CD4-positive, alpha-beta T cell treated with Interleukin-17A for 1 hour (primary cell): ENCODE measurements at regions not wholly inside any gene's neighbourhood (a gene's known extent, or its start where the extent isn't known, plus 50 kb on each side); places are given as distances from the start of the nearest gene placed in this dataset.
"Not testable (repeated sequence)": the region's sequence is repeated elsewhere in the genome, so short reads cannot be mapped to it uniquely, and the experiment has no call there.

ENCODE experiments used
- DNase-seq: peaks from one replicate; pipeline ENCODE4 v3.0.0-alpha.2; 2020

DNA sequence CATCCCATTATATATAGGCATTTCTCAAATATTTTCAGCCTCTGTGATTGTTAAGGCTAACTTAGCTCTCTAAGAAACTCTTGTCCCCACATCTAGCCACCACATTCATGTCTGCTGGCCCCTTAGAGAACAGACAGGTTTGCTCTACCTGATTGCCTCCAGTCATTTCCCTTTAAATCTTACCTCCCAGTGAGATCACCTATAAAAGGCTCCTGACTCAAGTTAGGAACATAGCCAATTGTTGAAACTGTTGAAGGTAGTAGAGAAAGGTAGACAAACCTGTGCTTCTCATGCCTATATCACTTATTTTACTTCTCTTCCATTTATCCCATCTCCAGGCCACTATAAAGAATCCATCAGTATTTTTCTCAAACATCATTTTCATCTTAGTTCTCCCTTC lies 771.4 kb downstream of the DIAPH3 start:
- no peak for DNase-seq

DNA sequence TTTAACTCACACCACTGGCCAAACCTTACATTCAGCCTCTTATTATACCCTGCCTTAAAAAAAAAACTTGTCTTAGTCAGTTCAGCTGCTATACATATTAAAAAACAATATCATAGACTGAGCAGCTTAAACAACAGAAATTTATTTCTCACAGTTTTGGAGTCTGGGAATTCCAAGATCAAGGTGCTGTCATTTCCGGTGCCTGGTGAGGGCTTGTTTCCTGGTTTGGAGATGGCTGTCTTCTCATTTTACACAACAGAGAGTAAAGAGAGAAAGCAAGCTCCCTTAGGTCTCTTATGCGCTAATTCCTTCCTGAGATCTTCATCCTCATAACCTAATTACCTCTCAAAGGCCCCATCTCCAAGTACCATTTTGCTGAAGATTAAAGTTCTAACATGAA lies 769.2 kb downstream of the DIAPH3 start:
- DNase-seq, result no peak

DNA sequence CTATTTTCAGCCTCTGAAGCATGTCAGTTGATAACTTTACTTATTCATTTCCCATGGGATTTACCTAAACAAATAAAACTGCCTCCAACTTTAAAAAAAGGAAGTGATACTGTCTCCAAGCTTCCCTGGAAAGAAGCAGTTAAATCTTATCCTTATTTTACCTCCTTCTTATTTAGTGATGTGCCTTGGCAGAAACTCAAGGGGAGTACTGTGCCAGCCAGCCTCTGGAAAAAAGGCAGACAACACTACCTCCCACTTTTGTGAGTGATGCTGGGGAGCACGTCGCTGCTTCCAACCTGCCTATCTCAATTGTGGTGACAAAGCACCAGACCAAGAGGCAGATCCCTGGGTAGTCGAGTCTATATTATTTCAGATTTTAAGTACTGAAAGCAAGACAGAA lies 765.6 kb downstream of the DIAPH3 start:
- no peak for DNase-seq

DNA sequence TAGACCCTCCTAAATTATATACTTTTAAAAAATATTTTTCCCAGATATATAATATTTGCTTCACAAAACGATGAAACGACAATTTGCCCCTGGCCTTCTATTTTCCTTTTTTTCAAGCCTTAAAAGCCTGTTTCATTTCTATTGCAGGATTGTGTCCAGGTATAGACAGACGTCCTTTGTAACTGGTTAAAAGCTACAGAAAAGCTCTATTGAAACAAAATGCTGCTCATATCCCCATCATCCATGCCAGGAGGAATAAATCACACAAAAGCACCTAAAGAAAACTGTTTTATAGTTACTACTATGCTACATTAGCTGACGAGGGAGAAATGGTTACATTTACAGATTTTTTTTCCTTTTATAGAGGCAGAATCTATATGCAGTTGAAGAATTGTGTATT lies 765.1 kb downstream of the DIAPH3 start:
- DNase-seq, result no peak

DNA sequence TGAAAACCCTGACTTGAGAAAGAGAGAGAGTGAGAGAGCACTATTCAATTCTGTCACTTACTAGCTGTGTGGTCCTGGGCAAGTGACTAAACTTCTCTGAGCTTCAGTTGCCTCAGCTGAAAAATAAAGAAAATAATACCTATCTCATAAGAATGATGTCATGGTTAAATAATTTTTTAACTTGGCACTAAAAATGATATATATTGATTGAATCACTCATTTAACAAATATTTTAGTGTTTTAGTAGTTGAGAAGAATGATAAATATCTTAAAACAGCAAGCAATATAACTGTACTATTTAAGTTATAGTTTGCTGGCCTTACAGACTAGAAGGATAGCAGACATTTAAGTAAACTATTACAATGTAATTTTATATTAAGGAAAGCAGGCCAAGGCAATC lies 764.2 kb downstream of the DIAPH3 start:
- no peak for DNase-seq

DNA sequence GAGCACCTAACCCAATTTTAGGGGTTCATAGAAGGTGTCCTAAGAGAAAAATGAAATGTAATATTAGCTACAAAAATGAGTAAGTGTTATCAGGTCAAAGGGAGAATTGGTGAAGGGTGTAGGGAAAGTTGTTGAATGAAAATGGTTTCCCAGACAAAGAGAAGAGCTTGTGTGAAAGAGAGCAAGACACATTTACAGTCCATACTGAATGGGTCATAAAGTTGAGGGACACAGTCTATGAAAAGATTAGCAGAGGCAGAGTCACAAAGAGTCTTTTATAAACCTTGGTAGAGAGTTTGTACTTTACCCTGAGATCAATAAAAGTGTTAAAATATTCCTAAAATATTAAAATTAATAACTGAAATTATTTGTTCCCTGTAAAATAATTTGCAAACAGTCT lies 759.4 kb downstream of the DIAPH3 start:
- no peak for DNase-seq

DNA sequence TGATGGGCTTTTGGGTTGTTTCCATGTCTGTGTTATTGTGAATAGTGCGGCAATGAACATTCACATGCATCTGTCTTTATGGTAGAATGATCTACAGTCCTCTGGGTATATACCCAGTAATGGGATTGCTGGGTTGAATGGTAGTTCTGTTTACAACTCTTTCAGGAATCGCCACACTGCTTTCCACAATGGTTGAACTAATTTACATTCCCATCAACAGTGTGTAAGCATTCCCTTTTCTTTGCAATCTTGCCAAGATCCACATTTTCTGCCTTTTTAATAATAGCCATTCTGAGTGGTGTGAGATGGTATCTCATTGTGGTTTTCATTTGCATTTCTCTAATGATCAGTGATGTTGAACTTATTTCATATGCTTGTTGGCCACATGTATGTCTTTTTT lies 756.5 kb downstream of the DIAPH3 start:
- DNase-seq, result not testable (repeated sequence)

DNA sequence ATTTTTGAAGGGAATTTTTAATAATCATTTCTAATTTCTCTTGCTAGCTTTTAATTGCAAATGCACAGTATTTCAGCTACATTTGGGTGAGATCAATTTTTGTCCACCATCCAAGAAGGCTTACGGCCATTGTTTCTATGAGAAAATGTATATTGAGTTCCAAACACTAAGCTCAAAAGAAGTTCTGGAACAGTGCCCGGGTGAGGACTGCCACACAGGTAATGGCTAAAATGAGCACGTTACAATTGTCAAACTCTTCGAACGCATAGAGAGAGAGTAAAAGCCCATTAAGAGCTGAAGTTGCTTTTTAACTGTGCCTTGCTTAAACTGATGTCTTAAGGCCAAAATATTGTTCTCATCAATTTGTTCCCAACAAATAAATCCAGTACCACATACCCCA lies 755.0 kb downstream of the DIAPH3 start:
- no peak for DNase-seq

DNA sequence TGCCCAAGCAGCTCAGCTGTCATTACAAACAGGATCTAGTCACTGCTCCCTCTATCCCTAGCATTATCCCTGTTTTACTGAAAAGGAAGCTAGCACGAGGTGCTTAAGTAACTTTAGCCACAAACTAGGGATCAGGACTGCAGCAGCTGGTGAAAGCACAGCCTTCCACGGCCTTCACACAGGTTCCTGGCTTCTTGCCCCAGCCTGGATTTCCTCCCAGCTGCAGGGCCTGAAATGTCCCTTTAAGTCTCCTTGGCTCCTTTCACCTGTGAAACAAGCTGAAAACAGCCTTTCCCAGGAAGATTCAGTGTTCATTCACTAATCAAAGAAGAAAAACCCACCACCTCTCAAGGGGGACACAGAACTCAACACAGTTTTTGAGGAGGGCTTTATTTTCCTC lies 754.5 kb downstream of the DIAPH3 start:
- DNase-seq, result no peak

DNA sequence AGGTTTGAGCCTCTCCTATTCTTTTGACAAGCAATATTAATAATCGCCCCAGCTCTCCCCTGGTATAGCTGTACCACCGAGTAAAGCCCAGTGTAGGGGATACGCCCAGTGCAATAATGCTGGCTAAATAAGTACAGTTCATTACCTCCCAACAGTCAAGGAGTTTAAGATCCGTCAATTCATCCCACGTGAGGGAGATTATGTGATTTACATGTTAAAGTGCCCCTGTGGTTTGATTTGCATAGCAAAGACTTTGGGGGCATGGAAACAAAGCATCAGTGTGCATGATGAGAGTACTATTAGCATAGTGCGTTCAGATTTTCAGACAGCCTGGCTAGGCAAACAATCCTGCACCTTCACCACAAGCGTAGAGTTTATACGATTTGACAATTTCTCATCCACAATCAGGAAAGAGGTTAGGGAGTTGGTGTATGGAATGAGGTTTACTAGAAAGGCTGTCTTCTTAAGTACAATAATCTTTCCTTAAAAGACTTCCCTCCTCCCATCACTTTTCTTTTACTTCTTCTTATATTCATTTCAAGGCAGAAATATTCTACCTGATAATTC lies 754.0 kb downstream of the DIAPH3 start:
- no peak for DNase-seq

DNA sequence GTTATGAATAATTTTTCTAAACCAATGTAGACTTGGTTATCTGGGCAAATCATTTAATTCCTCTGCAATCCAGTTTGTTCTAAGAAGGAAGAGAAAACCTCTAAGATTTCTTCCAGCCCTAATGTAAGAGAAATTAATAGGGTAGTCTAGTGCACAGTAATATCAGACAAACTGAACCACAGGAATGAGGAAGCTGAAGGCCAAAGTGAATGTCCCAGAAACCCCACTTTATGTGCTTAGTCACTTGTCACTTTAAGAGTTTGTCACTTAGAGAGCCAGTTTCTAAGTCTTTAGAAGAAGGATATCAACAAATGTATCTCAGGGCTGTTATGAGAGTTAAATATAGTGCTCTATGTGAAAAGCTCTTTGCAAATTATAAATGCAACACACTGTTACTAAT lies 750.6 kb downstream of the DIAPH3 start:
- no peak for DNase-seq

DNA sequence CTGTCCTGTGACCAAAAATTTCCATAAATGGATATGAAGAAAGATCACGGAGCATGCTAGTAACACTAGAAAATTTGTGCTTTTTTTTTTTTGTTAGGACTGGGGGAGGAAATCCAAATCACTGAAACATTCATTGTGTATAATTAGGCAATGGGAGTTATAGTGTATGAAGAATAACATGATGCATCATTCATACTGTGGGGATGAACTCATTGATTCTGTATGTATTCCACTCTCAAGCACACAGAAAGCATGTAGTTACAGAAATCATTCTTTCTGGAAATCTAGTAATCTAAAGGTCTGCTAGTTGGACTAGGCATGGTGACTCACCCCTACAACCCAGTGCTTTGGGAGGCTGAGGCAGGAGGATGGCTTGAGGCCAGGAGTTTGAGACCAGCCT lies 749.7 kb downstream of the DIAPH3 start:
- DNase-seq, result no peak

DNA sequence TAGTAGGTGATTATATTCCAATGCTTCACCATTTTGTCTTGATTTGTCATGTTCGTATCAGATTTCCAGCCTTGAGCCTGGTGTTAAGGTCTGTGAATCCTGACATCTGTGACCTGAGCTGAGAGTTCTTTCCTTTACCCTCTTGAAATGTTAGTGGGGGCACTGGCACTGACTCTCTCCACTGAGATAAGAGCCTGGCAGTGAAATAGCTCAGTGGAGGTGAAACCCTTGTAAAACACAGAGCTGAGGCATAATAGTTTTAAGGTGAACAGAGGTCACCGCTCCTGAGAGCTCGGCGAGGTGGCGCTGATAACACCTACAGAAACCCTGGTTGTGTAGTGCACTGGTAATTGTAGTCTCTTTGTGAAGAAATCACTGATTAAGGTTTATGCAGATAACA lies 748.2 kb downstream of the DIAPH3 start:
- DNase-seq, result no peak

DNA sequence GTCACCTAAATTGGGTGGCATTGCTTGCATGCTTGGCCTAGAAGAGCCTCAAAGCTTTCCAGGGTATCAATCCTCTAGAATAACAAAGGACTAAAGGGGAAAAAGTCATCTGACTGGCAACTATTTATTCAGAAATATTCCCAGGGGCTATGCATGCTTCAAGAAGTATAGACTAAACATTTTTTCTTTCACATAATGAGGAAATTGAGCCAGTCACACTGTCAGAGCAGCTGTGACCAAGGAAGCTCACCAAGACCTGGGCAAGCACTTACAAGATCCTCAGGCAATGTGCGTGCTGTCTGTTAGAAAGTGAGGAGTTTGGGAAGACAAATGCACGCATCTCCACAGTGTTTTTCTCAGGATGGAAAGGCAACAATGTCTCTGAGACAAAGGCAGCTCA lies 747.2 kb downstream of the DIAPH3 start:
- DNase-seq, result no peak

DNA sequence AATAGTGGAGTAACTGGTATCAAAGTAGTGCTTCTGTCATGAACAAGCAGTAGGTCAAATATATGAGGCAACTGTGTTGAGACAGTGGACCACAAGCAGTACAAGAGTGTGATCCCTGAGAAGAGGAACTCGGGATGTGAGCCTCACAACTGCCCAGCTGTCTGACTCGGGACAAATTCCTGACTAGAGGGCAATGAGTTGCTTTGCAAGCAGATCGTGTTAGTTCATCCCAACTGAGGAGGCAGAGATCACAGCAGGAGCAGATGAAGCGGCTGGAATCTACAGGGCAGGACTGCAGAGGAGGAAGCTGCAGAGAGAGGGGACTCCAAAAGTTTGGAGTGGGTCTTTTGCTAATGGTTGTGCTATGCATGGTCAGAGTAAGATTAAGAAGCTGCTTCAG lies 741.1 kb downstream of the DIAPH3 start:
- DNase-seq, result no peak

DNA sequence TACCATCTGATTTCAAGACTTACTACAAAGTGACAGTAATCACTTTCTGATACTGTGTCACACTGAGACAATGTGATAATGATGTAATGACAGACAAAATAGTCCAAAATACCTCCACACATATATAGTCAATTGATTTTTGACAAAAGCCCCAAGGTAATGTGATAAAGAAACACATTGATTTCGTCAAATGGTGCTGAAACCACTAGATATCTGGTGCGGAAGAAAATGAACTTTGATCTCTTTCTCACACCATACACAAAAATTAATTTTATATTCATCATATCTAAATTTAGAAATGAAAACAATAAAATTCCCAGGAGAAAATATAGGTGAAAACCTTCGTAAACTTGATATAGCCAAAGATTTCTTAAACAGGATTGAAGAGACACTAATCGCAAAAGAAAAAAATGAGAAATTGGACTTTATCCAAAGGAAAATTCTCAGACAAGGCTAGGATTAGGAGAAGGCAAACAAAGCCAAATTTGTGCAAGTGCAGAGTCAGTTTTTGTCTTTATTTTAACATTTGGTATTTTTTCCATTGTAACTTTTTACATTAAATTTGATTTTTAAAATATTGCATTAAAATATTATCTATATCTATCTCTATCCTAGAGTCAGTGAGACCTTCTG lies 739.9 kb downstream of the DIAPH3 start:
- no peak for DNase-seq

DNA sequence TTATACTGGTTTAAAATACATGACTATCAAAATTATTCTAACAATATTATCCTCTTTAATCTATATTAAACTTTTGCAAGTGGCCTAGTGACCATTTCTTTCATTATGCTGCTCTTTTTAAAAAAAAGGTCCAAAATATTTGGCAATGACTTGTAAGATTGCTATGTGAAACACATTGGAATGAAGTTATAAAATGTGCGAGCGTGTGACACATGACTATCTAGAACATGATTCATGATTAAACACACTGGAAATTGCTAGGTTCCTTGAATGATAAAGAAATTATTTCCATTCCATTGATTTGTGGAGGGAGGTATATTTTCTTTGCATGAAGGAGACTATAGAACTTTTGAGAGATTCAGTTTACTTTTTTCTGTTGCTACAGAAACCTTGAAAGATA lies 739.1 kb downstream of the DIAPH3 start:
- no peak for DNase-seq

DNA sequence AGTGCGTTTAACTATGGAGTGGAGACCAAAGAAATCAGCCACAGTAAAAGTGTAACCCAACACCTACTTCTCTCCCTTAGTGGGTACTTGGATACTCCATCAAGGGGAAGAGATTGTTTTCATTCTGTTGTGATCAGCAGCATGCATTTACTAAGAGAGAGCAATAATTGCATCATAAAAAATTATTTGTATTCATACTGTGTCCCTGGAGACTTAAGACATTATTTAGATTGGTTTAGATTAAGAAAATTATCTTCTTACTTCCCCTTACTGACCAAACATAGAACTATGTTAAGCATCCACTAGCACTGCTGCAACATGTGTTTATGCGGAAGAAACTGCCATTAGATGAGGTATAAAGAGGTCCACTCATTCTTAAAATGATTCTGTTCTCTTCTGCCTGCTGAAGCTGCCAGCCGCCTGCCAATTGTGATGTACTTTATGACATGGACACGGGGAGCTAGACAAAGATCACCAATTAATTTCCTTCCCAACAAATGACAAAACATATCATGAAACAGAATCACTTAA lies 738.5 kb downstream of the DIAPH3 start:
- no peak for DNase-seq

DNA sequence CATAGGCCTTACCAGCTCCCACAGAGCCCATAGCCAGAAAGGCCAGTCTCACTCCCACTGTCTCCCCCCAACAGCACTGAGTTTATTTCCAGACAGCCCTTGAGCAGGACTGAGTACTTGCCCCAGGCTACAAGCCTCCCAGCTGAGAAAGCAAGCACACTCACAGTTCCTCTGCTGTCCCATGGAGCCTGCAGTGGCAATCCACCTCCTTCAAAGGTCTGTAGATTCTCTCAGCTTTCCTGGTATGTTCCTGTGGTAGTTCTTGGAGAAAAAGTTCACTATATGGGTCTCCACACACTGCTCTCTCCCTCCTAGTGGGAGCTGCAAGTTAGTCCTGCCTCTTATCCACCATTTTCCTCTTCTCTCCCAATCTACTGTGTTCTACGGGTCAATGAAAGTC lies 728.7 kb downstream of the DIAPH3 start:
- DNase-seq, result no peak

DNA sequence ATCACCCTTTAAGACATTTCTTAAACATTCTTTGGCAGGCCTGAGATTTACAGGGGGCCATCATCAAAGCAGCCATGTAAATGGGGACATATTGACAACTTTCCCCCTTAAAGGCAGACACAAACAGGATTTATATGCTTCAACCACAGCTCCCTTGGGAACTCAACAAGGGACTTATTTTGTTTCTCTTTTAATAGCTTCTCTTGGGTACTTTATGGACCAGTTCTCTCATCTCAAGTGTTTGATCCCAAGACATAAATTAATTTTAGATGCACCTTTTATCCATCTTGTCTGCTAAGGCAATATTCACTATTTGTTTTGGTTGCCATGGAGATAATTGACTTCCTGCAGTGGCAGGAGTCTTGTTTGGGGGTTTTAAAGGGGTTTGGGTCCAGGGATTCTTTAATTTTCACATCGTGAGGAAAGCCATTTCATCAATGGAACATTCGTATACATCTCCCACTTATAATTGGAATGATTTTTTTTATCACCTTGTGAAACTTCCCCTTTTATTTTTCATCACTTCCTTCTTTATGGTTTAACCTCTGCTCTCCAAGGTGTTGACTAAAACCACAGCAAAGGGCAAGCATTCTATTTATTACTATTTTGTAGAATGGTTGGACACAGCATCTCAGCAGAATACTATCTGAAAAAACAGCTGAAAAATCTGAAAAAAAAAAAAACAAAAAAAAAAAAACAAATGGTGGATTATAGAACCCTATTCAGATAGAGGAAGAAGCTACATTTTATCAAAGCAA lies 726.0 kb downstream of the DIAPH3 start:
- no peak for DNase-seq

DNA sequence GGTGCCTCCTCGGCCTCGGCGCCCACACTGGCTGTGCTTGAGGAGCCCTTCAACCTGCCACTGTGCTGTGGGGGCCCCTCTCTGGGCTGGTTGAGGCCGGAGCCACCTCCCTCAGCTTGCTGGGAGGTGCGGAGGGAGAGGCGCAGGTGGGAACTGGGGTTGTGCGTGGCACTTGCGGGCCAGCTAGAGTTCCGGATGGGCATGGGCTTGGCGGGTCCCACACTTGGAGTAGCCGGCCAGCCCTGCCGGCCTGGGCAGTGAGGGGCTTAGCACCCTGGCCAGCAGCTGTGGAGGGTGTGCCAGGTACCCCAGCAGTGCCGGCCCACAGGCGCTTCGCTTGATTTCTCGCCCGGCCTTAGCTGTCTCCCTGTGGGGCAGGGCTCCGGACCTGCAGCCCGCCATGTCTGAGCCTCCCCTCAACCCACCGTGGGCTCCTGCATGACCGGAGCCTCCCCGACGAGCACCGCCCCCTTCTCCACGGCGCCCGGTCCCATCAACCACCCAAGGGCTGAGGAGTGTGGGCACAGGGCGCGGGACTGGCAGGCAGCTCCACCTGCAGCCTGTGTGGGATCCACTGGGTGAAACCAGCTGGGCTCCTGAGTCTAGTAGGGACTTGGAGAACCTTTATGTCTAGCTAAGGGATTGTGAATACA lies 723.8 kb downstream of the DIAPH3 start:
- DNase-seq, result no peak

DNA sequence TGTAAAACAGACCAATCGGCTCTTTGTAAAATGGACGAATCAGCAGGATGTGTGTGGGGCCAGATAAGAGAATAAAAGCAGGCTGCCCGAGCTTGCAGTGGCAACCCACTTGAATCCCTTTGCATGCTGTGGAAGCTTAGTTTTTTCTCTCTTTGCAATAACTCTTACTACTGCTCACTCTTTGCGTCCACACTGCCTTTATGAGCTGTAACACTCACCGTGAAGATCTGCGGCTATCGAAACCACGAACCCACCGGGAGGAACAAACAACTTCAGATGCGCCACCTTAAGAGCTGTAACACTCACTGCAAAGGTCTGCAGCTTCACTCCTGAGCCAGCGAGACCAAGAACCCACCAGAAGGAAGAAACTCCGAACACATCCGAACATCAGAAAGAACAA lies 722.7 kb downstream of the DIAPH3 start:
- not testable (repeated sequence) for DNase-seq

DNA sequence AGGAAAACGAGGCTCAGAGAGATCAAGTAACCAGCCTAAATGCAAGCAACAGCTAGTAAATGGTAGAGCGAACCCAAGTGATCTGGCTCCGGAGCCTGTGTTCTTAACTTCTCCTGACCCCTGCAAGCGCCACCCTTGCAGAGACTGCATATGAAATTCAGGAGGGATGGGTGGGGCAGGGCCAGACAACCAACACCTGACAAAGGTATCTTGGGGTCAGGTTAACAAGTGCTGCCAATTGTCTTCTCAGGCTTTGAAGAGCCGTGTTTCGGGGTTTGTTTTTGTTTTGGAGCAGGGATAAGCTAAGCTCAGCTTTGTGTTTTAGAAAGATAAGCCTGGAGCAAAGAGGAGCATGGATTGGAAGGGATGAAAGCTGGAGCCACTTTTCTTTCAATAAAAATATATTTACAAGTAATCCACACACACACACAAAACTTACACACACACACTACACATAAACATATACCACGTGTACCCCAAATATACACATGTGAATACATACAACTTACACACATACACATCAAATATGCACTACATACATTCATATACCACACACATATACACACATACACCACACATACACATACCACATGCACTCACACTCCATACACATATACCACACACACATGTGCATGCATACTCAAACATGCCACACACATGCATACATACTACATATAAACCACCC lies 722.0 kb downstream of the DIAPH3 start:
- DNase-seq, result no peak
